Keratinocyte (primary cell): ENCODE measurements at regions not wholly inside any gene's neighbourhood (a gene's known extent, or its start where the extent isn't known, plus 50 kb on each side); places are given as distances from the start of the nearest gene placed in this dataset.

Experiments used
- DNase-seq: peaks from one replicate; pipeline ENCODE4 v3.0.0-alpha.2; 2011; ENCODE audit warnings: low read depth, missing footprints, low spot score
- FAIRE-seq: peaks from 2 replicates; lab custom pipeline; 2011; peaks lifted over from hg19 to GRCh38; lab: Jason Lieb, UNC
- H2AFZ ChIP-seq: 2 replicates; pipeline ENCODE4 v1.6.0; 2012; ENCODE audit warnings: low read length, control low read depth, inconsistent platforms; ENCODE audit not compliant: control insufficient read depth
- H3K27ac ChIP-seq: 2 replicates; pipeline ENCODE4 v1.5.1; 2011; ENCODE audit warnings: low read length; ENCODE audit not compliant: control insufficient read depth, insufficient read depth
- H3K27me3 ChIP-seq: 3 replicates; pipeline ENCODE4 v1.6.0; 2011; ENCODE audit warnings: low read length; ENCODE audit not compliant: control insufficient read depth, insufficient read depth; ENCODE audit errors: extremely low read depth
- H3K36me3 ChIP-seq, 2 experiments: 2 replicates in 1 of 2; 3 replicates in 1 of 2; pipeline ENCODE4 v1.5.1; 2011; ENCODE audit warnings: low read length in 2 of 2, mild to moderate bottlenecking in 1 of 2; ENCODE audit not compliant: control insufficient read depth in 2 of 2, insufficient read depth in 2 of 2; ENCODE audit errors: extremely low read depth in 1 of 2
- H3K4me1 ChIP-seq: 3 replicates; pipeline ENCODE4 v1.5.1; 2011; ENCODE audit warnings: low read length; ENCODE audit not compliant: control insufficient read depth, insufficient read depth; ENCODE audit errors: extremely low read depth
- H3K4me2 ChIP-seq: 3 replicates; pipeline ENCODE4 v1.6.0; 2011; ENCODE audit warnings: low read depth, low read length; ENCODE audit not compliant: control insufficient read depth, insufficient read depth; ENCODE audit errors: extremely low read depth
- H3K4me3 ChIP-seq, 3 experiments: fragments of 200-600 bp in 1 of 3; sonication (generic) in 1 of 3; 2 replicates in 2 of 3; 3 replicates in 1 of 3; pipeline ENCODE4 v1.5.1; 2011 to 2016; ENCODE audit warnings: low read length in 3 of 3, mild to moderate bottlenecking in 3 of 3, control low read depth in 2 of 3, inconsistent platforms in 1 of 3, low read depth in 1 of 3, mixed read lengths in 1 of 3, mixed run types in 1 of 3, moderate library complexity in 1 of 3; ENCODE audit not compliant: control insufficient read depth in 2 of 3, insufficient read depth in 2 of 3; ENCODE audit errors: extremely low read depth in 1 of 3
- H3K79me2 ChIP-seq: 2 replicates; pipeline ENCODE4 v1.6.0; 2012; ENCODE audit warnings: low read length; ENCODE audit not compliant: control insufficient read depth, insufficient read depth
- H3K9ac ChIP-seq: 3 replicates; pipeline ENCODE4 v1.6.0; 2011; ENCODE audit warnings: low read length; ENCODE audit not compliant: control insufficient read depth, insufficient read depth; ENCODE audit errors: extremely low read depth
- H3K9me1 ChIP-seq: 3 replicates; pipeline ENCODE4 v1.6.0; 2011; ENCODE audit warnings: low read length; ENCODE audit not compliant: control insufficient read depth, insufficient read depth; ENCODE audit errors: extremely low read depth
- H3K9me3 ChIP-seq: 2 replicates; pipeline ENCODE4 v1.5.1; 2012; ENCODE audit warnings: low read depth, low read length; ENCODE audit not compliant: control insufficient read depth
- H4K20me1 ChIP-seq: 3 replicates; pipeline ENCODE4 v1.6.0; 2011; ENCODE audit warnings: low read length; ENCODE audit not compliant: control insufficient read depth, insufficient read depth; ENCODE audit errors: extremely low read depth
- EZH2 ChIP-seq: IDR thresholded peaks from one replicate; pipeline ENCODE4 v1.6.1; 2012; ENCODE audit warnings: inconsistent platforms, mild to moderate bottlenecking, low read length, moderate library complexity
- dilution Hi-C: fragments of 300-500 bp; cut with MboI; formaldehyde crosslinking; loops from one replicate; pipeline ENCODE4 v1.7.0; 2020; ENCODE audit warnings: low sequenced_read_pairs; ENCODE audit not compliant: extremely low pct_ligation_motif_present
- TF ChIP-seq, protein P1 (sequence below), 3 experiments: IDR thresholded peaks in 1 of 3; conservative IDR thresholded peaks in 1 of 3; optimal IDR thresholded peaks in 1 of 3; 2 replicates in 2 of 3; 3 replicates in 1 of 3; pipeline versions ENCODE3 to v1.5.1; 2011; ENCODE audit warnings: low read length in 3 of 3, mild to moderate bottlenecking in 3 of 3, moderate library complexity in 2 of 3, control low read depth in 1 of 3, inconsistent platforms in 1 of 3; ENCODE audit not compliant: insufficient read depth in 2 of 3; ENCODE audit errors: extremely low read depth in 1 of 3

- no peaks in the 10 kb centered on the region for H3K4me1 ChIP-seq
- no peak for FAIRE-seq
- dilution Hi-C loops = no loop called here
These were observed 1292.9 kb downstream of the PCDH9 start for GRCh38 chr13:65937251-65937650.

GRCh38 chr13:65936249-65936648 lies 1293.9 kb downstream of the PCDH9 start:
- Histone ChIP-seq H3K4me3 (no peak overlapping the region), H3K36me3 (no peaks in the 10 kb centered on the region), H4K20me1 (no peaks in the 10 kb centered on the region), H3K9me1 (no peaks in the 10 kb centered on the region), H3K79me2 (no peaks in the 10 kb centered on the region), H3K9ac (no peak overlapping the region), H3K27ac (no peak overlapping the region), H3K4me1 (no peaks in the 10 kb centered on the region), H2AFZ (no peak overlapping the region), H3K27me3 (no peaks in the 10 kb centered on the region), H3K4me2 (no peak overlapping the region), H3K9me3 (no peaks in the 10 kb centered on the region)
- dilution Hi-C loops = no loop called here
- no peak for FAIRE-seq
- DNase-seq = no peak
- TF ChIP-seq EZH2 = no peak
- TF ChIP-seq, protein P1, sequence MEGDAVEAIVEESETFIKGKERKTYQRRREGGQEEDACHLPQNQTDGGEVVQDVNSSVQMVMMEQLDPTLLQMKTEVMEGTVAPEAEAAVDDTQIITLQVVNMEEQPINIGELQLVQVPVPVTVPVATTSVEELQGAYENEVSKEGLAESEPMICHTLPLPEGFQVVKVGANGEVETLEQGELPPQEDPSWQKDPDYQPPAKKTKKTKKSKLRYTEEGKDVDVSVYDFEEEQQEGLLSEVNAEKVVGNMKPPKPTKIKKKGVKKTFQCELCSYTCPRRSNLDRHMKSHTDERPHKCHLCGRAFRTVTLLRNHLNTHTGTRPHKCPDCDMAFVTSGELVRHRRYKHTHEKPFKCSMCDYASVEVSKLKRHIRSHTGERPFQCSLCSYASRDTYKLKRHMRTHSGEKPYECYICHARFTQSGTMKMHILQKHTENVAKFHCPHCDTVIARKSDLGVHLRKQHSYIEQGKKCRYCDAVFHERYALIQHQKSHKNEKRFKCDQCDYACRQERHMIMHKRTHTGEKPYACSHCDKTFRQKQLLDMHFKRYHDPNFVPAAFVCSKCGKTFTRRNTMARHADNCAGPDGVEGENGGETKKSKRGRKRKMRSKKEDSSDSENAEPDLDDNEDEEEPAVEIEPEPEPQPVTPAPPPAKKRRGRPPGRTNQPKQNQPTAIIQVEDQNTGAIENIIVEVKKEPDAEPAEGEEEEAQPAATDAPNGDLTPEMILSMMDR (optimal IDR thresholded peaks at IDR 0.05 in 1 of 3, IDR thresholded peaks at IDR 0.05 in 1 of 3, conservative IDR thresholded peaks at IDR 0.05 in 1 of 3; ENCODE audit: extremely low read depth in 1 of 3, insufficient read depth in 2 of 3, low read length in 3 of 3) = no peak

More at GRCh38 chr13:65937251-65937650, 1292.9 kb downstream of the PCDH9 start:
- Histone ChIP-seq H2AFZ (no peak overlapping the region), H3K27me3 (no peaks in the 10 kb centered on the region), H3K27ac (no peak overlapping the region), H3K4me3 (no peak overlapping the region), H3K9me3 (no peaks in the 10 kb centered on the region), H3K4me2 (no peak overlapping the region), H4K20me1 (no peaks in the 10 kb centered on the region), H3K79me2 (no peaks in the 10 kb centered on the region), H3K9me1 (no peaks in the 10 kb centered on the region), H3K36me3 (no peaks in the 10 kb centered on the region), H3K9ac (no peak overlapping the region)
- no peak for TF ChIP-seq EZH2
- TF ChIP-seq, protein P1 (optimal IDR thresholded peaks at IDR 0.05 in 1 of 3, IDR thresholded peaks at IDR 0.05 in 1 of 3, conservative IDR thresholded peaks at IDR 0.05 in 1 of 3; ENCODE audit: extremely low read depth in 1 of 3, insufficient read depth in 2 of 3, low read length in 3 of 3) = no peak
- DNase-seq = no peak
